NT2/D1 (cell line): ENCODE measurements at regions not wholly inside any gene's neighbourhood (a gene's known extent, or its start where the extent isn't known, plus 50 kb on each side); places are given as distances from the start of the nearest gene placed in this dataset.

Experiments used
- YY1 ChIP-seq: IDR thresholded peaks from 2 replicates; pipeline ENCODE4 v1.6.1; 2011; ENCODE audit not compliant: insufficient read length, insufficient read depth
- ZNF274 ChIP-seq: IDR thresholded peaks from 2 replicates; pipeline ENCODE4 v1.6.1; 2011; ENCODE audit warnings: mild to moderate bottlenecking, low read depth, low read length

DNA sequence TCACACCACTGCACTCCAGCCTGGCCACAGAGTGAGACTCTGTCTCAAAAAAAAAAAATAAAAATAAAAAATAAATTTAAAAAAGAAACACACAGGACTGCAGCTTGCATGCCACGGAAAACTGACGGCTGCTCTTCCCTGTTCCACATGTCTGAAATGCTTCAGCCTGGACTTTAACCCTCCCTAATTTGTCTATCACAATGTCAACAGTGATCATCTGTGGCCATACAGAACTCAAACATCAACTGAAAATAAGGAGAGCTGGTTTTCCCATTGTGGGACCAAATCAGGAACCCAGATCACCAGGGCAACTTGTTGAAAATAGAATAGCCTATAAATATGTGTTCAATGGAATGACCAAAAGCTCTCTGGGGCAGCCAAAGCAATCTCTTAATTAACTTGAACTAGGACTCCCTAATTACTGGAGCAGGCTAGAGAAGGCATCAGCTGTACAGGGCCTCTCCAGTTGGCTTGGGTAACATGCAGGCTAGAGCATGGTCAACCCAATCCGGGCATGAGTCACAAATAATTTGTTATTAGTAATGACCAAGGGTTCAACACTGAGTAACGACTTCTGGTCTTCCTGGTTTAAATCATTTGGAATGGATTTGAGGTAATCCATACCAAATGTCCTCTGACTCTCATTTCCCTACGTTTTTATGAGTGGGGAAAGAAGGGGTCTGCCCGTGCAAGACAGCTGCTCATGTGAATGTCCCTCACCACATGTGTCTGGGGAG, 62.7 kb upstream of the KAZN start:
- no peak for TF ChIP-seq YY1
- no peak for TF ChIP-seq ZNF274
